H9 (cell line): ENCODE measurements at regions not wholly inside any gene's neighbourhood (a gene's known extent, or its start where the extent isn't known, plus 50 kb on each side); places are given as distances from the start of the nearest gene placed in this dataset.

Source experiments
- DNase-seq: peaks from one replicate; pipeline ENCODE4 v3.0.0-alpha.2; 2017
- H2AFZ ChIP-seq: one replicate; pipeline ENCODE4 v1.6.1; 2013; ENCODE audit warnings: mild to moderate bottlenecking, low read length, control low read depth, moderate library complexity
- H2AK5ac ChIP-seq: 2 replicates; pipeline ENCODE4 v1.6.1; 2013; ENCODE audit warnings: low read length, control low read depth, mixed read lengths; ENCODE audit not compliant: insufficient read length
- H2BK120ac ChIP-seq: one replicate; pipeline ENCODE4 v1.6.1; 2013; ENCODE audit warnings: low read depth, mild to moderate bottlenecking, low read length, control low read depth, inconsistent platforms; ENCODE audit not compliant: poor library complexity, severe bottlenecking
- H2BK12ac ChIP-seq: 2 replicates; pipeline ENCODE4 v1.6.1; 2013; ENCODE audit warnings: low read length, control low read depth, mixed read lengths, low read depth; ENCODE audit not compliant: insufficient read length
- H2BK15ac ChIP-seq: 2 replicates; pipeline ENCODE4 v1.6.1; 2013; ENCODE audit warnings: low read depth, low read length, control low read depth
- H2BK20ac ChIP-seq: one replicate; pipeline ENCODE4 v1.6.1; 2013; ENCODE audit warnings: low read depth, mild to moderate bottlenecking, low read length, control low read depth, inconsistent platforms; ENCODE audit not compliant: poor library complexity, severe bottlenecking
- H2BK5ac ChIP-seq: 2 replicates; pipeline ENCODE4 v1.6.1; 2013; ENCODE audit warnings: low read length, control low read depth, mixed read lengths; ENCODE audit not compliant: insufficient read length
- H3K14ac ChIP-seq: 2 replicates; pipeline ENCODE4 v1.6.1; 2013; ENCODE audit warnings: low read length, control low read depth; ENCODE audit not compliant: insufficient read depth
- H3K18ac ChIP-seq: 2 replicates; pipeline ENCODE4 v1.6.1; 2013; ENCODE audit warnings: low read depth, mild to moderate bottlenecking, mixed read lengths, low read length, control low read depth; ENCODE audit not compliant: insufficient read length
- H3K23ac ChIP-seq: 2 replicates; pipeline ENCODE4 v1.6.1; 2013; ENCODE audit warnings: low read length, control low read depth, mixed read lengths, low read depth; ENCODE audit not compliant: insufficient read length
- H3K23me2 ChIP-seq: 2 replicates; pipeline ENCODE4 v1.6.1; 2013; ENCODE audit warnings: low read depth, mild to moderate bottlenecking, mixed read lengths, low read length, control low read depth; ENCODE audit not compliant: insufficient read length, poor library complexity, severe bottlenecking
- H3K27ac ChIP-seq: 2 replicates; pipeline ENCODE4 v1.5.1; 2013; ENCODE audit warnings: low read length, control low read depth, mixed read lengths, low read depth; ENCODE audit not compliant: insufficient read length
- H3K27me3 ChIP-seq: 2 replicates; pipeline ENCODE4 v1.6.1; 2013; ENCODE audit warnings: low read length, control low read depth, inconsistent platforms; ENCODE audit not compliant: insufficient read depth
- H3K4ac ChIP-seq: 2 replicates; pipeline ENCODE4 v1.6.1; 2013; ENCODE audit warnings: low read depth, mild to moderate bottlenecking, control low read depth, inconsistent platforms, low read length, moderate library complexity
- H3K4me1 ChIP-seq: 2 replicates; pipeline ENCODE4 v1.6.1; 2013; ENCODE audit warnings: low read length, control low read depth, inconsistent platforms; ENCODE audit not compliant: insufficient read depth
- H3K4me2 ChIP-seq: 2 replicates; pipeline ENCODE4 v1.6.1; 2013; ENCODE audit warnings: low read length, control low read depth, mixed read lengths; ENCODE audit not compliant: insufficient read length, insufficient read depth
- H3K56ac ChIP-seq: 2 replicates; pipeline ENCODE4 v1.6.1; 2013; ENCODE audit warnings: low read depth, mild to moderate bottlenecking, mixed read lengths, low read length, control low read depth; ENCODE audit not compliant: insufficient read length
- H3K79me1 ChIP-seq: 2 replicates; pipeline ENCODE4 v1.6.1; 2013; ENCODE audit warnings: low read depth, mild to moderate bottlenecking, moderate library complexity, low read length, control low read depth, inconsistent platforms; ENCODE audit not compliant: insufficient read depth, poor library complexity, severe bottlenecking
- H3K79me2 ChIP-seq: 2 replicates; pipeline ENCODE4 v1.6.1; 2013; ENCODE audit warnings: low read length, control low read depth, inconsistent platforms; ENCODE audit not compliant: insufficient read depth
- H3K9ac ChIP-seq: 2 replicates; pipeline ENCODE4 v1.6.1; 2013; ENCODE audit warnings: low read length, control low read depth, mixed read lengths; ENCODE audit not compliant: insufficient read length; ENCODE audit errors: extremely low read depth
- H3K9me3 ChIP-seq: one replicate; pipeline ENCODE4 v1.6.1; 2013; ENCODE audit warnings: low read depth, low read length, inconsistent platforms; ENCODE audit not compliant: control insufficient read depth
- H3T11ph ChIP-seq: one replicate; pipeline ENCODE4 v1.6.1; 2013; ENCODE audit warnings: mild to moderate bottlenecking, low read length, control low read depth, inconsistent platforms
- H4K20me1 ChIP-seq: one replicate; pipeline ENCODE4 v1.6.1; 2013; ENCODE audit not compliant: control insufficient read depth, insufficient read length, insufficient read depth
- H4K5ac ChIP-seq: 2 replicates; pipeline ENCODE4 v1.6.1; 2013; ENCODE audit warnings: low read depth, mild to moderate bottlenecking, mixed read lengths, low read length, control low read depth; ENCODE audit not compliant: insufficient read length
- H4K8ac ChIP-seq: replicated peaks from 2 replicates; pipeline ENCODE4 v1.6.1; 2013; ENCODE audit warnings: low read length, control low read depth, mixed read lengths, low read depth; ENCODE audit not compliant: insufficient read length
- H4K91ac ChIP-seq: 2 replicates; pipeline ENCODE4 v1.6.1; 2013; ENCODE audit warnings: low read depth, mild to moderate bottlenecking, moderate library complexity, mixed read lengths, low read length, control low read depth; ENCODE audit not compliant: insufficient read length
- H3K27ac Mint-ChIP-seq, 3 experiments: 2 replicates in 2 of 3; 3 replicates in 1 of 3; pipeline ENCODE4 v1.8.0; 2020 to 2021; ENCODE audit warnings: mixed read lengths in 3 of 3, mild to moderate bottlenecking in 1 of 3, moderate library complexity in 1 of 3
- H3K27me3 Mint-ChIP-seq: 2 replicates; pipeline ENCODE4 v1.8.0; 2021; ENCODE audit warnings: low read depth, mild to moderate bottlenecking, moderate library complexity, mixed read lengths
- H3K36me3 Mint-ChIP-seq, 3 experiments: 2 replicates in 2 of 3; 3 replicates in 1 of 3; pipeline ENCODE4 v1.8.0; 2020 to 2021; ENCODE audit warnings: low read depth in 3 of 3, mixed read lengths in 3 of 3; ENCODE audit not compliant: insufficient read depth in 1 of 3
- H3K4me1 Mint-ChIP-seq, 2 experiments: 2 replicates each; pipeline ENCODE4 v1.8.0; 2020; ENCODE audit warnings: mixed read lengths in 2 of 2
- H3K4me3 Mint-ChIP-seq, 2 experiments: 2 replicates in 1 of 2; 3 replicates in 1 of 2; pipeline ENCODE4 v1.8.0; 2020 to 2021; ENCODE audit warnings: mild to moderate bottlenecking in 2 of 2, mixed read lengths in 2 of 2, moderate library complexity in 1 of 2
- H3K9me3 Mint-ChIP-seq, 2 experiments: 2 replicates in 1 of 2; 3 replicates in 1 of 2; pipeline ENCODE4 v1.8.0; 2020; ENCODE audit warnings: mild to moderate bottlenecking in 2 of 2, mixed read lengths in 2 of 2, moderate library complexity in 1 of 2
- WGBS: extraction: QIAGEN DNeasy Blood & Tissue Kit; methylation state at CpG from one replicate; pipeline ENCODE4 v1.1.7; 2013; ENCODE audit warnings: missing lambda C conversion rate, low lambda C conversion rate, mixed read lengths; ENCODE audit not compliant: insufficient read length; ENCODE audit errors: extremely low coverage; 5-methylcytosine and 5-hydroxymethylcytosine counted together
- TF ChIP-seq, protein P1 (sequence below): fragments of 200-600 bp; sonication (generic); conservative IDR thresholded peaks from 3 replicates; pipeline ENCODE4 v1.8.0; 2021; ENCODE audit warnings: antibody characterized with exemption, mild to moderate bottlenecking

GRCh38 chr16:61105544-61105943 is 930.7 kb downstream of the CDH8 start:
- H3K14ac ChIP-seq = no peak overlapping the region
- H3T11ph ChIP-seq = no peak overlapping the region
- no peaks in the 10 kb centered on the region for H3K79me1 ChIP-seq
- DNase-seq = no peak
- H4K8ac ChIP-seq = no peak overlapping the region
- H3K27ac Mint-ChIP-seq = no peak overlapping the region; a peak in 1 of 7 replicates
- H2BK15ac ChIP-seq = no peak overlapping the region
- no peaks in the 10 kb centered on the region for H3K4me1 ChIP-seq
- no peaks in the 10 kb centered on the region for H3K9me3 ChIP-seq
- H2BK120ac ChIP-seq = no peak overlapping the region
- no peak overlapping the region for H4K5ac ChIP-seq
- H3K4ac ChIP-seq = no peak overlapping the region
- no peaks in the 10 kb centered on the region for H4K20me1 ChIP-seq
- no peaks in the 10 kb centered on the region for H3K9me3 Mint-ChIP-seq
- H3K23ac ChIP-seq = no peak overlapping the region
- no peak overlapping the region for H2BK12ac ChIP-seq
- no peak overlapping the region for H3K56ac ChIP-seq
- no peak overlapping the region for H3K4me3 Mint-ChIP-seq
- no peaks in the 10 kb centered on the region for H3K4me1 Mint-ChIP-seq
- no peak overlapping the region for H3K9ac ChIP-seq
- no peak overlapping the region for H3K4me2 ChIP-seq
- TF ChIP-seq, protein P1, sequence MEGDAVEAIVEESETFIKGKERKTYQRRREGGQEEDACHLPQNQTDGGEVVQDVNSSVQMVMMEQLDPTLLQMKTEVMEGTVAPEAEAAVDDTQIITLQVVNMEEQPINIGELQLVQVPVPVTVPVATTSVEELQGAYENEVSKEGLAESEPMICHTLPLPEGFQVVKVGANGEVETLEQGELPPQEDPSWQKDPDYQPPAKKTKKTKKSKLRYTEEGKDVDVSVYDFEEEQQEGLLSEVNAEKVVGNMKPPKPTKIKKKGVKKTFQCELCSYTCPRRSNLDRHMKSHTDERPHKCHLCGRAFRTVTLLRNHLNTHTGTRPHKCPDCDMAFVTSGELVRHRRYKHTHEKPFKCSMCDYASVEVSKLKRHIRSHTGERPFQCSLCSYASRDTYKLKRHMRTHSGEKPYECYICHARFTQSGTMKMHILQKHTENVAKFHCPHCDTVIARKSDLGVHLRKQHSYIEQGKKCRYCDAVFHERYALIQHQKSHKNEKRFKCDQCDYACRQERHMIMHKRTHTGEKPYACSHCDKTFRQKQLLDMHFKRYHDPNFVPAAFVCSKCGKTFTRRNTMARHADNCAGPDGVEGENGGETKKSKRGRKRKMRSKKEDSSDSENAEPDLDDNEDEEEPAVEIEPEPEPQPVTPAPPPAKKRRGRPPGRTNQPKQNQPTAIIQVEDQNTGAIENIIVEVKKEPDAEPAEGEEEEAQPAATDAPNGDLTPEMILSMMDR = no peak
- H2BK5ac ChIP-seq = no peak overlapping the region
- H3K27ac ChIP-seq = no peak overlapping the region
- H3K18ac ChIP-seq = no peak overlapping the region
- H3K27me3 Mint-ChIP-seq = no peaks in the 10 kb centered on the region
- no peaks in the 10 kb centered on the region for H3K36me3 Mint-ChIP-seq
- no peaks in the 10 kb centered on the region for H3K27me3 ChIP-seq
- no peaks in the 10 kb centered on the region for H3K23me2 ChIP-seq
- no peak overlapping the region for H2BK20ac ChIP-seq
- H4K91ac ChIP-seq = no peak overlapping the region
- H2AFZ ChIP-seq = no peak overlapping the region
- H2AK5ac ChIP-seq = no peak overlapping the region
- no peaks in the 10 kb centered on the region for H3K79me2 ChIP-seq
- no CpG with 5 or more reads among the region's 3 CpGs for WGBS
